SIG-M5 treated with dmso at 0.1 percent for 504 hours (cell line): ENCODE measurements at regions not wholly inside any gene's neighbourhood (a gene's known extent, or its start where the extent isn't known, plus 50 kb on each side); places are given as distances from the start of the nearest gene placed in this dataset.
"Not testable (repeated sequence)": the region's sequence is repeated elsewhere in the genome, so short reads cannot be mapped to it uniquely, and the experiment has no call there.

Experiments
- DNase-seq: peaks from one replicate; lab custom pipeline; 2025; ENCODE audit not compliant: unreplicated experiment; lab: John Stamatoyannopoulos, UW

- DNase-seq = no peak
Measured at GRCh38 chr12:20105943-20106342, 262.4 kb upstream of the PDE3A start.

GRCh38 chr12:20109676-20110075 lies 258.7 kb upstream of the PDE3A start:
- no peak for DNase-seq

GRCh38 chr12:20115371-20115770 lies 253.0 kb upstream of the PDE3A start:
- not testable (repeated sequence) for DNase-seq

GRCh38 chr12:20119596-20120402 lies 248.5 kb upstream of the PDE3A start:
- no peak for DNase-seq

GRCh38 chr12:20120403-20120725 lies 248.0 kb upstream of the PDE3A start:
- DNase-seq = no peak

GRCh38 chr12:20122274-20122673 lies 246.1 kb upstream of the PDE3A start:
- DNase-seq = no peak

GRCh38 chr12:20123465-20123864 lies 244.9 kb upstream of the PDE3A start:
- DNase-seq = no peak

- DNase-seq = no peak
Measured at GRCh38 chr12:20125276-20125798, 243.0 kb upstream of the PDE3A start.

GRCh38 chr12:20126601-20127000 lies 241.7 kb upstream of the PDE3A start:
- no peak for DNase-seq

- no peak for DNase-seq
Measured at GRCh38 chr12:20127413-20127812, 240.9 kb upstream of the PDE3A start.

GRCh38 chr12:20128928-20129327 lies 239.4 kb upstream of the PDE3A start:
- DNase-seq = no peak

- no peak for DNase-seq
Measured at GRCh38 chr12:20132818-20133217, 235.5 kb upstream of the PDE3A start.

GRCh38 chr12:20134652-20135051 lies 233.7 kb upstream of the PDE3A start:
- no peak for DNase-seq

GRCh38 chr12:20140751-20141150 lies 227.6 kb upstream of the PDE3A start:
- DNase-seq = no peak

- DNase-seq = no peak
Measured at GRCh38 chr12:20142316-20142715, 226.0 kb upstream of the PDE3A start.

- no peak for DNase-seq
Measured at GRCh38 chr12:20142956-20143355, 225.4 kb upstream of the PDE3A start.

- no peak for DNase-seq
Measured at GRCh38 chr12:20144341-20144740, 224.0 kb upstream of the PDE3A start.

- no peak for DNase-seq
Measured at GRCh38 chr12:20148241-20148640, 220.1 kb upstream of the PDE3A start.

- DNase-seq = no peak
Measured at GRCh38 chr12:20150835-20151422, 217.4 kb upstream of the PDE3A start.

- no peak for DNase-seq
Measured at GRCh38 chr12:20154052-20154451, 214.3 kb upstream of the PDE3A start.

GRCh38 chr12:20155374-20155773 lies 213.0 kb upstream of the PDE3A start:
- no peak for DNase-seq

- not testable (repeated sequence) for DNase-seq
Measured at GRCh38 chr12:20160899-20161298, 207.4 kb upstream of the PDE3A start.
